ENCODE measurements at regions not wholly inside any gene's neighbourhood (a gene's known extent, or its start where the extent isn't known, plus 50 kb on each side); places are given as distances from the start of the nearest gene placed in this dataset.

GRCh38 chr1:212526111-212526491 lies 82.5 kb upstream of the ATF3 start:
- DNase-seq: no peak

DNA sequence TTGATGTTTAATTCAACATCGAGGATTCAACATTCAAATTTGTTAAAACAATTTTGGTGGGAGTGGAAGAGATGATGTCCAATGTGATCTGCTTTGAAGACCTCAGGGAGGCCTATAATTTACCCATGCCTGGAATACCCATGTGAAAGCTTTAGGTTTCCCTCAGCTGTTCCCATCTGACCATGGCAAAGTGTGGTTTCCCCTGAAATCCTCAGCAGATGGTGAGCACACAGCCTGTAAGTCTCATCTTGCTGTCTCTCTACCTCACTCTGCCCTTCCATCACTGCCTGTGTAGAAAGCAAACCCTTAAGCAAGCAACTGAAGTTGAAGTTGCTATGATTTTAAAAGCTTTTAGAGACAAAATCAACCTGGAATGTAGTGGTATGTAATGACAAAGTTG lies 80.1 kb upstream of the ATF3 start:
- DNase-seq: no peak

- no peak for DNase-seq
Observed at GRCh38 chr1:212529211-212529741, 79.3 kb upstream of the ATF3 start.

DNA sequence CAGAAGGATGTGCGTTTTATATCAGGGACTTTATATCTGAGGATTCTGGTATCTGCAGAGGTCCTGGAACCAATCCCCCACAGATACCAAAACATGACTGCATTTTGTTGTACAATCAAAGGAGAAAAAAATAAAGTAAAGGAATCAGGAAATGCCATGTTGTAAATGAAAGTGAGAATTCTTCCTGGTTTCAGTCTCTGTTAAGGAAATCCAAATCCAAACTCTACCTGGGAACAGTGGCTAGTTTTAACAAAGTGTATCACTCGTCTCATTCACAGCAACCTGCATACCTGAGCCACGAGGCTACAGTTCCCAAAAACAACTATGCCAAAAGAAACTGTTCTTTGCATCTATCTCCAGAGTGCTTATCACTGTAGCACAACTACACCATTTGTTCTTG lies 77.3 kb upstream of the ATF3 start:
- no peak for DNase-seq

DNA sequence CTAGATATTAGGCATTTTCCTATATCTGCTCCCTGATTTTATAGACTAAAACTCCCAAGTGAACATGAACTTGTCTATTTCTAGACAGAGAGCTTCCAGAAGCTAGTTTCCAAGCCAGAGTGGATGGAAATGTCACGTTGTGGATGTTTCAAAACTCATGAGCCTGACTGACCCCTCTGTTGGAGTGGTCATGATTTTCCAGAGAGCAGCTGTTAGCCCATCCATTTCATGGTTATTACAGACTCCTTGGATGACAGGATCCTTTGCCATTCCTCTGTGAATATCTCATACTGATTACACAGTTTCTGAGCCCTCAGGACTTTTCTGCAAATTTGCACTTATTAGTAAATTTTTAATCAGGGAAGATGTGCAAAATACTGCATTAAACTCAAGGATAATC lies 76.8 kb upstream of the ATF3 start:
- DNase-seq: no peak

- DNase-seq: no peak
Observed at GRCh38 chr1:212532469-212533147, 76.0 kb upstream of the ATF3 start.

GRCh38 chr1:212533148-212533517 lies 75.4 kb upstream of the ATF3 start:
- no peak for DNase-seq

GRCh38 chr1:212536586-212536985 lies 72.0 kb upstream of the ATF3 start:
- DNase-seq: no peak

GRCh38 chr1:212537610-212538009 lies 71.0 kb upstream of the ATF3 start:
- DNase-seq: no peak

GRCh38 chr1:212539737-212540430 lies 68.7 kb upstream of the ATF3 start:
- DNase-seq: no peak

- peak; percentile 83 for DNase-seq
Observed at GRCh38 chr1:212542761-212543187, 65.8 kb upstream of the ATF3 start.

GRCh38 chr1:212544110-212544509 lies 64.5 kb upstream of the ATF3 start:
- DNase-seq: no peak

- no peak for DNase-seq
Observed at GRCh38 chr1:212545941-212546635, 62.5 kb upstream of the ATF3 start.

- DNase-seq: no peak
Observed at GRCh38 chr1:212549503-212550017, 59.0 kb upstream of the ATF3 start.

DNA sequence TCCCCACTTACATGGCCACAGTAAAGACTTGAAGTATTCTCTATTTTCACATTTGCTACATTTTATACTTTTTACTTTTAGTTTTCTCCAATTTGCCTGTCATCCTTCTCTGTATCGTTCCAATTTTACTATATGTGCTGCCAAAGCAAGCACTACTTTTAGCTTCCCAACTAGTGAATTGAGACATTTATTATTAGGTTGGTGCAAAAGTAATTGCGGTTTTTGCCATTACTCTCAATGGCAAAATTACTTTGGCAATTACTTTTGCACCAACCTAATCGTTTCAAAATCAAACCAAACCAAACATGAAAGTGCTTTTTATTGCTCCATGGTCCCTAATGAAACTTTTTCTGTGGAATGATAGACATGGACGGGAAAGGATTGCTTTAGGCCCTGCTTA lies 56.6 kb upstream of the ATF3 start:
- DNase-seq: no peak

GRCh38 chr1:212553676-212554075 lies 54.9 kb upstream of the ATF3 start:
- DNase-seq: no peak

DNA sequence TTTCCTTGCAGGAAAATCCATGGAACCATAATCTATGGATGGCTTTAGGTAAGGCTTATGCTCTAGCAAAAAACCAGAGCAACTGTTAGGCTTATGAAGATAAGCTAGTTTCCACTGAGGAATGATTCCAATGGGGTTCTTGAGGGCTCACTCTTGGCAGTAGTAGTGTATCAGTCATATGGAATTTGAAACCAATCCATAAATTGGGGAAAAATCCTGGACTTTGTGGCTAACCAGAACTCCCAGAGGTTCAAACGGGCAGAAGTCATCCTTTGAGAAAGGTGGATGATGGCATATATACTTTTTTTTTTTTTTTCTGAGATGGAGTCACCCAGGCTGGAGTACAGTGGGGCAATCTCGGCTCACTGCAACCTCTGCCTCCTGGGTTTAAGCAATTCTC lies 54.2 kb upstream of the ATF3 start:
- no peak for DNase-seq

- no peak for DNase-seq
Observed at GRCh38 chr1:212555426-212555825, 53.1 kb upstream of the ATF3 start.

- no peak for DNase-seq
Observed at GRCh38 chr1:212556822-212557549, 51.6 kb upstream of the ATF3 start.

DNA sequence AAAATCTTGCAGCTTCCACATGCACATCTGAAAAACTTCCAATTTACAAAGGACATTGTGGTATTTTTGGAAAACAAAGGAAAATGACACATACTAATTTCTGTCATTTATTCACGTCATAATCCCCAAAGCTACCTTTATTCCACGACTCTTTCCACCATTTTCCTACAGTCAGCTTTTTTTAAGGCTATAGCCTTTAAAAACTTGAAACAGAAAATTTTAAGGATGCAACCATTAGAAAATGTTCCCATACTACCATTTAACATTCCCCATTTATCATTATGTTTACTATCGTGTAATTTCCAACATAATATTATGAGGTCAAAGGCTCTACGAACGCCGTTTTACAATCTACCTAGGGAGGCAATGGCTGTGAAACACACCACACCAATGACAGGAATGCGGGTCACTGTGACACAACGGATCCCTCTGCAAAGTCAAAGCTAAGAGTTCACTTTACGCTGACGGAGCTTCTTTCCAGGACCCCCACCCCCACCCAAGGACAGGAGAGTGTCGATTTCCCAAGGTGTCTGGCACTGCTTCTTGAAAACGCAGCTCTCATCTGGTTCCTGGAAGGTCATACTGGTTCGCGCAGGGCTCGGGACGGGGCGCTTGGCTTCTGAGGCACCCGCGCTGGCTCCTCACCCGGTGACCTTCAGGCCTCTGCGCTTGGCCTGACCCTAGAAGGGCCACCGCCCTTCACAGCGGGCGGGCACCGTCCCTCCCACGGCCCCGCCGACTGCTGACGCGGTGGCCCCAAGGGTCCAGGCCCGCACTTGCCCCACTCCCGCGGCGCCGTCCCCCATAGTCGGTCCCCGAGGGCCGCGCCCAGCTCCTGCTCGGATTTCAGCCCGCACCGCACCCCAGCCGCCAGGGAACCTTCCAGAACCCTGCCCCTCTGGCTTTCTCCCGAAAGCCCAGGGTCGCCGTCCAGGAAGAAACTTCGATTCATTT lies 50.5 kb upstream of the ATF3 start:
- DNase-seq: no peak

DNA sequence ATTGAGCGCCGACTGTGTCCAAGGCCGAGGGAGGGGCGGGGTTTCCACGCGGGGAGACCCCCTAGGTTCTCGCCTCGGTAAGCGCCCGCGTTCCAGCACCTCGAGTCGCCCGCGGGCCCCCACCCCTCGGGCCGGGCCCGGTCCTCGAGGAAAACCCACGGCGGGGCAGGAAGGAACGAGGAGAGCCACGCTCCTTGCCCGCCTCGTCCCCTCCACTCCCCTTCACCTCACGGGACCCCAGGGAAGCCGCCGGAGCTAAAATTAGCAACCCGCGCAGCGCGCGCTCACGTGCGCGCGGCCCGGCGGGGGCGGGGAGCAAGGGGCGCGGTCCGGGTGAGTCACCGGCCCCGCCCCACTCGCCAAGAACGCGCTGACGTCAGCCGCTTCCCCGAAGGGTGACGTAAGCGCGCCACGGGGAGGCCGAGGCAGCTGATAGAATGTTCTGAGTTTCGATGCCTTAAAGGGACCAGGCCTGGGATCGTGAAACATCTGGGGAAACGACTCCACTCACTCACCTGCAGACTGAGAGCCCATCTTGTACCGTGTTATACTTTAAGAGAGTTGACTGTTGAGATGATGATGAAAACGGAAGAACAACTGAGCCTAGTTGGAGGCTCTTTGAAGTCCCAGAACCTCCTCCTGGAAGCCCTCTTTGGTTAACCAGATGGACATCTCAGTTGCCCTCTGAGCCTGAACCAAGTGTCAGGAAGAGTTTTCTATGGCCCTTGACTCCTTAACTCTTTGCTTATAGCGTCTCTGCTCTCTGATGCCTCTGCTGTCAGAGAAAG lies 49.7 kb upstream of the ATF3 start:
- DNase-seq: peak; percentile 41

All from SIG-M5 (cell line).